GM18873 (cell line): ENCODE measurements at regions not wholly inside any gene's neighbourhood (a gene's known extent, or its start where the extent isn't known, plus 50 kb on each side); places are given as distances from the start of the nearest gene placed in this dataset.
"Not testable (repeated sequence)": the region's sequence is repeated elsewhere in the genome, so short reads cannot be mapped to it uniquely, and the experiment has no call there.

Experiments used
- ATAC-seq: cut with Tn5 transposase; IDR thresholded peaks from one replicate; pipeline ENCODE4 v1.9.1; 2021; ENCODE audit warnings: mild to moderate bottlenecking, moderate library complexity, moderate number of reproducible peaks; ENCODE audit not compliant: unreplicated experiment, low FRiP score

DNA sequence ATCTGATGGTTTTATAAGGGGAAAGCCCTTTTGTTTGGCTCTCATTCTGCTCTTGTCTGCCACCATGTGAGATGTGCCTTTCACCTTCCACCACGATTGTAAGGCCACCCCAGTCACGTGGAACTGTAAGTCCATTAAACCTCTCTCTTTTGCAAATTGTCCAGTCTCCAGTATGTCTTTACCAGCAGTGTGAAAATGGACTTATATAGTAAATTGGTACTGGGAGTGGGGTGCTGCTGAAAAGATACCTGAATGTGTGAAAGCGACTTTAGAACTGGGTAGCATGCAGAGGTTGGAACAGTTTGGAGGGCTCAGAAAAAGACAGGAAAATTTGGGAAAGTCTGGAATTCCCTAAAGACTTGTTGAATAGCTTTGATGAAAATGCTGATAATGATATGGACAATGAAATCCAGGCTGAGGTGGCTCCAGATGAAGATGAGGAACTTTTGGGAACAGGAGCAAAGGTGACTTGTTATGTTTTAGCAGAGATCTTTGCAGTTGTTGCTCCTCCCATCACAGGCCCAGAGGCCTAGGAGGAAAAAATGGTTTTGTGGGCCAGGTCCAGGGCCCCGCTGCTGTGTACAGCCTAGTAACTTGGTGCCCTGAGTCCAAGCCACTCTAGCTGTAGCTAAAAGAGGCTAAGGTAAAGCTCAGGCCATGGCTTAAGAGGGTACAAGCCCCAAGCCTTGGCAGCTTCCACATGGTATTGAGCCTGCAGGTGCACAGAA is 275.7 kb upstream of the NPSR1 start:
- no peak for ATAC-seq

DNA sequence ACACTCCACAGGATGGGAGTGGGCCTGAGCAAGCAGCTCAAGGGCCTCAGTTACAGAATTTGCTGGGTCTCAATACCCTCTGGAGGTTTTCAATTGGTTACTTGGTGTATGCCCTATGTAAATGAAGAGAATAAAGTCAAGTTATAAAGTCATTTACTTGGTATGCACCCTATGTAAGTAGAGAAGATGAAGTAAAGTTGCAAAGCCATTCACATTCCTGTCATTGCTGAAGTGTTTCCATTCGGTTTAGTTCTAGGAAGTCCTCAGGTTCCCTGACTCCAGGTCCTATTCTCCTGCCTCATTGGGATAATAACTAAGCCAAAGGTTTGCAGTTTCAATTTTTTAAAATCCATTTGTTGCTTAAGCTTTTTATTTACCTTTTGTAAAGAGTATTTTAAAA is 272.6 kb upstream of the NPSR1 start:
- no peak for ATAC-seq

DNA sequence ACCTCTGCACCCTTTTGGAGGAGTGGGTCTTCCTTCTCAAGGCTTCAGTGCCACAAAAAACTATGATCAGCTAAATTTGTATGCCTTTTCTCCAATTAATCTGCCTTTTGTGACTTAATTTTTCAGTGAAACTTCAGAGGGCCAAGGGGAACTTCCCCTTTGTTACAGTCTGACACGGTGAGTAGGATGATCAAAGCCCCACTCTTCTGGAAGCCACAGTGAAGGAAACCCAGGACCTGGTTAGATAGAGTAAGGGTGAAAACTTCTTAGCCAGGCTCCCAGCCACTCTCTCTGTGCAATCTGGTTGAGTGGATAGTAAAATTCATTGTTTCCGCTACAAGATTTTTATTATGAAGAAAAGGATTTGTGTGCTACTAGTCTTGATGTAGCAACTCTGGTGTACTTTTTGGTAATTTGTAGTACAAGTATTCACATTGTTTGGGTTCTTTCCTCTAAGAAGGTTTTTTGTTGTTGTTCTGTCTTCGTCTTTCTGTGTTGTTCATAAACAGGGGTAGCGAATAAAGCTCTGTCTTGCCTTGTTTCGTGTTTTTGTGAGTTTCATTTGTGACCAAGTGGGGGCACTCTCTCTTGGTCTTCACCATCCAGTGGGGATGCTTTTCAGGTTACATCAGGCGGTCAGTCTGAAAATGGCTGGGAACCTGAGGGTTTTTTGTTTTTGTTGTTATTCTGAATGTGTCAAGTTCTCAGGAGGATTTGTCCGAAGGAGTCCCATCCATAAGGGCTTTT is 268.5 kb upstream of the NPSR1 start:
- ATAC-seq = no peak

DNA sequence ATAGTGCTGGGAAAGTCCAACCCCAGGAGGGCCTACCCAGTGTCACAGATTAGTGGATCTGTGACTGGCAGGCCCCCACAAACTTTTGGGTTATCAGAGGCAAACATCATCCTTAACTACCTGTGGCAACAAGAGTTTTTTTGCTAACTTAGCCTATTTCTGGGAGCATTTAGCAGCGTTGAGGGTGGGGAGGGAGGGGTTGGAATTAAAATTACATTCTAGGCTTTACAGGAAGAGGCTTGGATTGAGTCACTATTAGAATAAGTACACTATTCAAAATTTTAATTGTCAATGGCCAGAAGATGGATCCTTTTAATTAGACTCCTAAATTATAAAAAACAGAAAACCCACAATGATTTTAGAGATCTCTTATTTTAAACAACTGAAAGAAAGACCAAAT is 267.9 kb upstream of the NPSR1 start:
- ATAC-seq = no peak

DNA sequence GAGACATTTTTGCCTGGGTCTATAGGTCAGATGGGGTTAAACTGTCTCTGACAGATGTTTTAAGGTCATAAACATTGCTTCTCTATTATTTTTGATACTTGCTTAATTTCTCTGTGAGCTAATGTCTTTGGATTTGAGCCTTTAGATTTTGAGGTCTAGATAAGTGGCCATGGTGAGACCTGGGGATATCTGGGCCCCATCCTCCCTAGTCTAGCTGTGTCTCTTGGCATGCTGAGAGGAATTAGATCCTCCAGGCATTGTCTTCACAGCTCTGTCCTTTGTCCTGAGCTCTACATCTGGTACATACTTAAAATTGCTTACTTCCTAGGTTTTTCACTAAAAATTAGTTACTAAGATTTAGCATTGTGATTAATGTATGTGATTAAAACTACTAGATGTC is 265.0 kb upstream of the NPSR1 start:
- no peak for ATAC-seq

DNA sequence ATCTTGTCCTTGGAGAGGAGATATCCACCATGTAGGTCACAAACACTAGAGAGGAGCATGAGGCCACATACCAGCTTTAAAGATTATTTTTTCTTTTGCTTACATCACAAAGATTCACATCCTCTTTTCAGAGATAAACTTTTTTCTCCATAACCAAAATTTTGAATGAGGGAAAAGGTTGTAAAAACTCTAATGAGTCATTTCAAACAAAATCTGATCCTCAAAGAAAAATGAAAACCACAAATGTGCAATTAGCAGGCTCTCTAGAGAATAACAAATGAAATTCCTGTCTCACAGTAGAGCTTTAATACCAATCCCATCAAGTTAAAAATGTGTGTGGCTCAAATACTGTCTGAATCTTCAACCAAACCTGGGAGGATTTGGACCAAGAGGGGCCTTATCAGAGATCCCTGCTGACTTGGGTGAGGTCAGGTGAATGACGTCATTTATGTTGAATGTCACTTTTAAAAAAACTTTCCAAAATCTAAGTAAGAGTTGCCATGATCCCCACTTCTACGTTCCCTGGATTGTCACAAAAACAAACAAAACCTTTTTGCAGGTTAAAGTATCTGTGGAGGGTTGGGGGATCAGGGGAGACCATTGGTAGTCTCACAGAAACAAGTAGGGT is 261.5 kb upstream of the NPSR1 start:
- no peak for ATAC-seq

DNA sequence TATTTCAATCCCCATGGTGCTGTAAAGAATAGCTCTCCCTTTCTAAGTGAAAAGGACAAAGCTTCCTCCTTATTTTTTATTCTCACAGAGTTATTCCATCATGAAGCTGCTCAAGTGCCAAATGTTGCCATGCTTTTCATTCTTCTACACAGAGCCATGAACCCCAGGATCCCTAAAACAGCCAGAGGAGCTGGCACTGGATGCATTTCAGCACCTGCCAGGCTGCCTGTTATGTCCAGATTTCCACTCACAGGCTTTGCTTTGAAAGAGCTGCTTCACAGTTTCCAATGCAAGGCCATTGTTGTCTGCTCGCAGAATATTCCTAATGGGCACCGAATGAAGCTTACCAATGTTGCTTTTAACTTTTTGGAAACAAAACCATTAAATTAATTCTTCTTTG is 256.2 kb upstream of the NPSR1 start:
- ATAC-seq = no peak

DNA sequence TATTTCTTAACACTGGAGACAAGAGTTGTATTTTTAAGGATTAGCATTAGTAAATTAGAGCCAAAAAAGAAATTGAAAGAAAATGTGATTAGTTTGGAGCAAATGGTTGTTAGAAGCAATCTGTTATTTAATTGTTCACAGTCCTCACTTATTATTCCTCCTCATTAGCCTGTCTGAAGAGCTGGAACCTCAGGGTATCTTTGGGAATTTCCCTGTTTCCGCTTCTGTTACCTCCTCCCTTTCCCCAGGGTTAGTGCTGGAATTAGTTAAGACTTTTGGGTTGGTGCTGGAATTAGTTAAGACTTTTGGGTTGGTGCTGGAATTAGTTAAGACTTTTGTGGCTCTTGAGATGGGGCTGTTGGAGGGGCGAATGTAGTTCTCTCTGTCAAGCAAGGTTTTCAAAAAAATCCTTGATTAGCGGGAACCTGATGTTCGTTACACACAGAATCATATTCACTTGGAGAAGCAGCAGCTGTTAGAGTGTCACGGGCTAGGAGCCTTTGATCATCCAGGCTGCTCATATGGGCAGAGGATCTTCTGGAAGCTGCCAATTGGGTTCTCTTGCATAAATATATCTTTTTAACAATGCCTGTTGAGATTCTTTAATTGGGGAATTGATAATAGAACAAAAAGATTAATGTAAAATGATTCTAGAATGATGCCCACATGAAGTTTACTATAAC is 251.0 kb upstream of the NPSR1 start:
- ATAC-seq = no peak

DNA sequence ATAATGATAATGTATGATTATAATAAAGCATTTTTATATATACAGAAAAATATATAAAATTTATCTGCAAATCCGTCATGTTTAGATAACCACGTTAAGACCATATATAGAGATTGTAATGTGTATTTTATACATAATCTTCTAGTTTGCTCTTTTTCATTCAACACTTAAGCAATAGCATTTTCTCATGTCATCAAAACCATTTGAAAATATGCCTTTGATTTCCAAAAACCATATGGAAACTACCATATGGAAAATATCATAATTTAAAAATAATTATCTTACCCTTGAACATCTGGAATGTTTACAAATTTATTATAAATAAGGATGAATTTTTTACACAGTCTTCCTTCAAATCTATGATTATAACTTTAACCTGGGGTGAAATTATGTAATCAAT is 250.4 kb upstream of the NPSR1 start:
- ATAC-seq = no peak

DNA sequence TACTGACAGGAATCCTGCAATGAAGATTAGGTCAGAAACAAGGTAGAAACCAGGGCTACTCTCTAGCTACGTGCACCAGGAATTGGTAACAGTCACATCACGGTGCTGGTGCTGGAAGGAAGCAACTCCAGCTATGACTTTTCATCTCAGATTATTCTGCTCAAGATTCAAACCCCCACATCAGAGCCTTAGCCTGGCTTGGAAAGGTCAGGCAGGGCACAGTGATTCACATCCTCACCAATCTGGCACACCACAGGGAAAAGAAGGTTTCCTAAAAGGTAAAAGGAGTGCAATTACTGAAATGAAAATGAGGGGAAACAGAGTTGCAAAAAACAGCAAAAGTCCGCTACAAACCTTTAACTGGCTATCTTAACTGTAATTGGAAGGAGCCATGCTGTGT is 240.2 kb upstream of the NPSR1 start:
- no peak for ATAC-seq

DNA sequence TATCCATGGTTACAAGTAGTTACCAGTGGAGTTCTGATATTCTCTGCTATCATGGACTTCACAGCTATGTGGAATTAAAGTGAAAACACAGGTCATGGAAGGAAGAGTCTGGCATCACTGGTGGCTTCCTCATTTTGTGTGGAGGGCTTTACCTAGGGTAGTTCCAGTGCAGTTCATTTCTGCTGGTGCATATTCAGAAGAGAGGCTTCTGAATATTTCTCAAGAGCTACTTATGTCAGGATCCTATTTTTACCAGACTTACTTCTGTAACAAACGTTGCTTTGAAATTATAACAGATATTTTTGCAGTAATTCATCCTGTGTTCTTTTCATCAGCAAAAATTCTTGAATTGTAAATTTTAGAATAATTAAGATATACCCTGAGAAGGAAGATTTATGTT is 236.5 kb upstream of the NPSR1 start:
- no peak for ATAC-seq

DNA sequence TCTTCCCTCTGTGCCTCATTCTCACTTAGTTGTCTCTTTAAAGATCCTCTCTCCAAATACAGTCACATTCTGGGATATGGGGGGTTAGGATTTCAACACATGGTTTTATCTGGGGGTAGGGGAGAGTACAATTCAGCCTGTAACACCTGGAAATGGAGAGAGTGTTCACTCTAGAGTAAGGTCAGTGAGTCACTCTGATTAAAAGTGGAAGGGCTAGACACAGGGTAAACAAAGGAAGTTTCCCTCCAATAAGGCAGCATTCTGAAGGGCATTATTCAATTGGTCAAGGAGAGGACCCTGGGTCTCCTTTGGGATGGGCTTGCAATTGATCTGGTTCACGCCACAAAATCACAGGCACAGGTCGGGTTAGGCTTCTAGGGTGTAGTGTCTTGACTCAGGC is 232.8 kb upstream of the NPSR1 start:
- ATAC-seq = no peak

DNA sequence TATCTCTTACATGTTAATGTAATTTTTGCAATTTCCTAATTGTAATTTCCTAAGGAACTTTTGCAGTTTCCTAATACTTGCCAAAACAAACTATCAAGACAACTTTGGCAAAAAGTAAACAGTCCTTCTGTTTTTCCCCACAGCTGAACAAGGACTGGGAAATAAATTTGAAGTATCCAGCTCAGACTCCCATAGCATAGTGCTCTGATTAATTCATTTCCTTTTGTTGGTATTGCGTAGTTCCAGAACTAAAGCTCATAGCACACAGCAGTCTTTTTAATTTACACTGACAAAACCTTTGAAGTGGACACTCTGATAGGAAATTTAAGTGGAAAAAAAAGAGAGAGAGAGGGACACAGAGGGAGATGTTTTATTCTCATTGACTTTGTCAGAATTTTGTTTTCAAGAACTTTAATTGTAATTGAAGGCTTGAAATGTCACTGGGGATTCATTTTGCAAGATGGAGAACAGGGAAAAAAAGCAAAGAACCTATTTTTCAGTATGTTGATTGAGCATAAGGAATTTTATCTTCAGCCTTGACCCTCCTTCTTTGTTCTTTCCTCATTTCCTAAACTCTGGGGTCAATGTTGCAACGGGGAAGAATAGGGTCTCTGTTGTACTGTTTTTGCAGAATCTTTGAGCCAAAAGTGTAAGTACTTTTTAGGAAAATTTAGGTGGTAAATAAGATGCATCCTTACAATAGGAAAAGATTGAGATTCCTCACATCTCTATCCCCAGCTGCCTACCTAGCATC is 232.2 kb upstream of the NPSR1 start:
- ATAC-seq = no peak

DNA sequence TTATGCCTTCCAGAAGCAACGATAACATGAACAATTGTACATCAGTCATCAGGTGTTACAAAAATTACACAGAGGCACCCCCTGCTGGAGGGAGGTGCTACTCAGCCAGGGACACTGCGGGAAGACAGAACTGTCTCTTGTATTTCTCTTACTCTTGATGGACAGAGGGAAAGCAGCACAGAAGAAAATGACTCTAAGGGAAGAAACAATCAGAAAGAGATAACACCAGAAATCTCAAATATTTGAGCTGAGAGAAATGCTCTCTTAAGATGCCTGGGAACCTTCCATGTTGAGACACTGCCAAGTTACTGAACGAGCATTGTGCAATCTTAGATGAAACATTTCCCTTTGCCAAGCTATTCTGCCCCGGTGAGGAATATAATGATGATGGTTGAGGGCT is 227.6 kb upstream of the NPSR1 start:
- ATAC-seq = no peak

DNA sequence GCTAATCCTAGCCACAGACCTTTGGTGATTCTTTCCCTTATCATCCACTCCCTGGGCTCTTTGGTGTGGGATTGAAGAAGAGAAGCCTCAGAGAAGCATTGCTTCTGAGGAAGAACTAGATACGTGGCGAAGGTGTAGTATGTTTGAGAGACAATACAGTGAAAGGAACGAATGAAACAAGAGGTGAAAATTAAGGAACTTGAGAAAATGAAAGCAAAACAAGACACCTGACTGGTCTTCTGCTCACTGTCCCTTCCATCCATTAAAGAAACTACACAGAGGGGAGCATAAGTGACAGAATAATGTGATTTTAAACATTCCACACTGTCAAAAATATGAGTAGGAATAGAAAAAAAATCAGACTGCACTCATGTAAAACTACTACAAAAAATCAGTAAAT is 219.6 kb upstream of the NPSR1 start:
- no peak for ATAC-seq

DNA sequence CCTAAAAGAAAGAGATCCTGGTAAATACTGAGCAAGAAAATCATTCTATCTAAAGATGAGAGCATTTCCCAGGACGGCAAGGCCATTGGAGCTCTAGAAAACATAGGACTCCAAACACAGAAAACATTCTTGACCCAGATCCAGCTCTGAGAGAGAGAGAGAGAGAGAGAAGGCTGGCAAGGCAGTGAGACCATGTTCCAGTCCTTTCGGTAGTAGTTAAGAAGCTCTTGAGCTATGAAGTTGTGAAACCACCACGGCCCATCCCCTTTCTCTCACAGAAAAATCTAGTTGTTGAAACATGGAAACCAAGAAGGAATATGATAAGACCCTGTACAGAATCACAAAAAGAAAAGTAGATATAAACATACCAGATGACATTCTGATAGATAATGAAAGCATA is 212.4 kb upstream of the NPSR1 start:
- no peak for ATAC-seq

DNA sequence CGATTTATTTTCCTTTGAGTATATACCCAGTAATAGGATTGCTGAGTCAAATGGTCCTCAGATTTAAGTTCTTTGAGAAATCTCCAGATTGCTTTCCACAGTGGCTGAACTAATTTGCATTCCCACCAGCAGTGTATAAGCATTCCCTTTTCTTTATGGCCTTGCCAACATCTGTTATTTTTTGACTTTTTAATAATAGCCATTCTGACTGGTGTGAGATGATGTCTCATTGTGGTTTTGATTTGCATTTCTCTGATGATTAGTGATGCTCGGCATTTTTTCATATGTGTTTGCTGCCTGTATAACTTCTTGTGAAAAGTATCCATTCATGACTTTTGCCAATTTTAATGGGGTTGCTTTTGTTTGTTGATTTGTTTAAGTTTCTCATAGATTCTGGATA is 209.5 kb upstream of the NPSR1 start:
- ATAC-seq = not testable (repeated sequence)

DNA sequence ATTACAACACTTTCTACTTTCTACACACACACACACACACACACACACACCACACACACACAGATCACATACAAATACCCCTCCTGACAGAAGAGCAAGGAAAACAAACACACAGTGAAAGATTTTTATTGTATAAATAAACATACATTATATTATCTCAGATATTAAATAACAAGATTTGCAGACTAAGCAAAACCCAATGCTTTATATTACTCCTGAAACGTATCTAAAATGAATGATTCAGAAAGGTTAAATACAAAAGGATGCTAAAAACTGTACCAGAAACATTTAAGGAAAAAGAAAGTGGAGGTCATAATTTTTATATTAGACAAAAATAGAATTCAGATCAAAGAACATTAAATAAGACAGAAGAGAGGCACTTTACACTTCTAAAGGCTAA is 208.3 kb upstream of the NPSR1 start:
- no peak for ATAC-seq

DNA sequence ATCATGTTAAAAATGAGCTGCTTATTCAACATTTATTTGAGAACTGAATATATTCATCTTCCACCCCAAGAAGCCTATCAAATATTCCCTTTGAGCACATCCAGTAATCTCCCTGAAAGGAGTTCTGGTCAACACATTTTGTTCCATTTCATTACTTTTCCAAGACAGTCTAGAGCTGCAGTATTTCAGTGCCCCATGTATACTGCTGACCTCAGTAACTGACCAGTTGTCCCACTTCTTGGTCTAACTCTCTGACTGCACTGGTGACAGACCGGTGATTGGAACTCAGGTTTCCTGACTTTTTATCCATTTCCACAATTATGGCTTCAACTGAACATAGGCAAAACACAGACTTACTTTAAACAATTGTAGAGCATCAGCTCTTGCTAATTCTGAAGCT is 206.8 kb upstream of the NPSR1 start:
- no peak for ATAC-seq

DNA sequence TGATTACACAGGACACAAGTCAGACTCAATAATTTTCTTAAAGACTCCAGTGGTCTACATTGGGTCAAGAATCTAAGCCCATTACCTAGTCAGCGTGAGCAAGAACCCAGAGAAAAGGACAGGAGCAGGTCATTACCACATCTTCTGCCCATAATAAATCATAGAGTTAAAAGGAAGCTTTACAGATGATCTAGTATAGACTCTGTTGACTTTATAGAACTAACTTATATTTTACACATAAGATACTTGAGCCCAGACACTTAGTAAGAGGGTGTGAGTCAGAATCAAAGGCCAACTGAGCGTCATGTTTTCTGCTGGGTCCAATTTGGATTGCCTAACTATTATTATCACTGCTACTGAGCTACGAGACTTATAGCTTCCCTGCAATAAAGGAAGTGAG is 206.1 kb upstream of the NPSR1 start:
- no peak for ATAC-seq

DNA sequence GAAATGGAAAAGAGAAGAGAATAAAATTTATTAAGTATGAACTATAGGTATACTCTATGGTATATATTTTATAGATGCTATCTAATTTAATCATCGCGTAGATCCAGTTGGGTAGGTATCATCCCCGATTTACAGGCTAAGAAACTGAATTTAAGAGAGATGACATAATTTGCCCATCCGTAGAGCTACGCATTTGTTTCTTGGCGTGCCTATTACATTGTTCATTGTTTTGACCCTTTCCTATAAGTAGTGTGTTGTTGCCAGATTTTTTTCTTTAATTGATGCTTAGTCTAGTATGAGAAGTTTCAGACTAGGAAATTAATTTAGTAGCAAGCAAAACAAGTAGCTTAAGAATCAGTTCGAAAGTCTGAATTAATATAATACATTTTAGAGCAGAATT is 205.7 kb upstream of the NPSR1 start:
- ATAC-seq = no peak
